GM19238 (cell line): ENCODE measurements at regions not wholly inside any gene's neighbourhood (a gene's known extent, or its start where the extent isn't known, plus 50 kb on each side); places are given as distances from the start of the nearest gene placed in this dataset.

Experiments
- DNase-seq: peaks from one replicate; pipeline ENCODE4 v3.0.0; 2011; ENCODE audit warnings: low spot score; ENCODE audit not compliant: insufficient read length

GRCh38 chr21:35351434-35351833 lies 302.3 kb upstream of the RUNX1 start:
- no peak for DNase-seq

GRCh38 chr21:35350965-35351364 lies 301.9 kb upstream of the RUNX1 start:
- DNase-seq = no peak

- DNase-seq = no peak
These were observed 300.4 kb upstream of the RUNX1 start for GRCh38 chr21:35349376-35350080.

- no peak for DNase-seq
These were observed 299.6 kb upstream of the RUNX1 start for GRCh38 chr21:35348686-35349085.

GRCh38 chr21:35346697-35347096 lies 297.6 kb upstream of the RUNX1 start:
- DNase-seq = no peak

GRCh38 chr21:35345954-35346353 lies 296.9 kb upstream of the RUNX1 start:
- no peak for DNase-seq

- no peak for DNase-seq
These were observed 295.5 kb upstream of the RUNX1 start for GRCh38 chr21:35344582-35344981.

- DNase-seq = no peak
These were observed 294.1 kb upstream of the RUNX1 start for GRCh38 chr21:35343046-35343819.

GRCh38 chr21:35342440-35342839 lies 293.3 kb upstream of the RUNX1 start:
- no peak for DNase-seq

- no peak for DNase-seq
These were observed 291.2 kb upstream of the RUNX1 start for GRCh38 chr21:35340273-35340672.

GRCh38 chr21:35338881-35339632 lies 290.0 kb upstream of the RUNX1 start:
- DNase-seq = no peak

- DNase-seq = no peak
These were observed 289.2 kb upstream of the RUNX1 start for GRCh38 chr21:35338281-35338680.

GRCh38 chr21:35337573-35337972 lies 288.5 kb upstream of the RUNX1 start:
- no peak for DNase-seq

- DNase-seq = no peak
These were observed 287.4 kb upstream of the RUNX1 start for GRCh38 chr21:35336534-35336933.

GRCh38 chr21:35335951-35336446 lies 286.9 kb upstream of the RUNX1 start:
- DNase-seq = no peak

GRCh38 chr21:35333831-35334618 lies 284.9 kb upstream of the RUNX1 start:
- no peak for DNase-seq

GRCh38 chr21:35332841-35333426 lies 283.8 kb upstream of the RUNX1 start:
- no peak for DNase-seq

- DNase-seq = no peak
These were observed 281.0 kb upstream of the RUNX1 start for GRCh38 chr21:35329940-35330660.

GRCh38 chr21:35328856-35329455 lies 279.9 kb upstream of the RUNX1 start:
- no peak for DNase-seq

- DNase-seq = no peak
These were observed 277.6 kb upstream of the RUNX1 start for GRCh38 chr21:35326677-35327076.
